ENCODE measurements at regions not wholly inside any gene's neighbourhood (a gene's known extent, or its start where the extent isn't known, plus 50 kb on each side); places are given as distances from the start of the nearest gene placed in this dataset.

DNA sequence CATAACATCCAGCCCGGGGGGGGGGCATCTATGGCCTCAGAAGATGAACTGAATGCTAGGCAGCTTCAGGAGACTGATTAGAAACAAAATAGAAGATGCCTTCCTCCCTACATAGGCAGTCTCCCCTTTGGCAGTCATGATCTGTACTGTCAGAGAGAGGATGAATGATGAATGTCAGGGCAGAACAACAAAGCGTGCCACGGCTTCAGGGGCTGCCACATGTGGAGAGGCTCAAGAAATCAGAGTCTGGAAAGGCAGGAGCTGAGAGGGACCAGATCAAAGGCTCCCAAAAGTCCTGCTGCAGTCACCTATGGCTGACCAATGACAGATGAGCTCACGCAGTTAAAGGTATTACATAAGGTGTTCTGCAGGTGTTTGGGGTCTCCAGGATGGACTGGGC lies 180.4 kb downstream of the UACA start (continued):
- TF ChIP-seq, protein P1, sequence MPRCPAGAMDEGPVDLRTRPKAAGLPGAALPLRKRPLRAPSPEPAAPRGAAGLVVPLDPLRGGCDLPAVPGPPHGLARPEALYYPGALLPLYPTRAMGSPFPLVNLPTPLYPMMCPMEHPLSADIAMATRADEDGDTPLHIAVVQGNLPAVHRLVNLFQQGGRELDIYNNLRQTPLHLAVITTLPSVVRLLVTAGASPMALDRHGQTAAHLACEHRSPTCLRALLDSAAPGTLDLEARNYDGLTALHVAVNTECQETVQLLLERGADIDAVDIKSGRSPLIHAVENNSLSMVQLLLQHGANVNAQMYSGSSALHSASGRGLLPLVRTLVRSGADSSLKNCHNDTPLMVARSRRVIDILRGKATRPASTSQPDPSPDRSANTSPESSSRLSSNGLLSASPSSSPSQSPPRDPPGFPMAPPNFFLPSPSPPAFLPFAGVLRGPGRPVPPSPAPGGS (IDR thresholded peaks at IDR 0.05; ENCODE audit: borderline replicate concordance, insufficient read depth, low read depth, low read length, poor library complexity, severe bottlenecking) = no peak

GRCh38 chr15:70582143-70582945 lies 181.0 kb downstream of the UACA start:
- Histone ChIP-seq H3K9me3 (replicated peaks; ENCODE audit: control insufficient read depth, insufficient read depth, low read length) (no peaks in the 10 kb centered on the region), H3K4me1 (ENCODE audit: control insufficient read depth, insufficient read depth, low read length) (no peaks in the 10 kb centered on the region), H3K9ac (ENCODE audit: control insufficient read depth, insufficient read depth, low read length) (no peak overlapping the region), H3K4me3 (no peak overlapping the region), H3K79me2 (ENCODE audit: control insufficient read depth, insufficient read depth, low read length) (no peaks in the 10 kb centered on the region), H3K27ac (ENCODE audit: control insufficient read depth, insufficient read depth) (no peak overlapping the region), H3K27me3 (replicated peaks in 1 of 2; ENCODE audit: control insufficient read depth in 2 of 2, insufficient read depth in 2 of 2, low read length in 1 of 2) (peaks cover 0 to 3% of the 10 kb centered on the region in 2 experiments; a peak in 2 of 4 replicates), H2AFZ (ENCODE audit: control insufficient read depth, low read depth, low read length) (no peak overlapping the region), H4K20me1 (ENCODE audit: control insufficient read depth, insufficient read depth) (no peaks in the 10 kb centered on the region), H3K4me2 (ENCODE audit: control insufficient read depth, insufficient read depth) (no peak overlapping the region), H3K36me3 (ENCODE audit: control insufficient read depth in 2 of 2, insufficient read depth in 2 of 2, low read length in 1 of 2) (no peaks in the 10 kb centered on the region)
- intact Hi-C loops (cut with micrococcal nuclease; ENCODE audit: unreplicated experiment) (no loop called here), in situ Hi-C loops (cut with MboI) (no loop called here)
- no TSS peak for BruUV-seq (replicated peaks)
- RAD21 ChIA-PET (ENCODE audit: unreplicated experiment) = no interaction called here
- 24% methylated on average over 5 of the region's 5 CpGs for WGBS (ENCODE audit: insufficient coverage, insufficient replicate concordance, low lambda C conversion rate, missing lambda C conversion rate)
- DNase-seq (ENCODE audit: low read depth, low spot score) (no peak), FAIRE-seq (no peak), ATAC-seq (no peak)
- CTCF ChIA-PET = interaction anchor here (1.2 kb wide), 1 partner anchor 14 kb away, joined by 3 read pairs; no protein-coding TSS in a partner anchor
- POLR2A ChIA-PET = interaction anchor here (0.6 kb wide), 1 partner anchor 55 kb away, joined by 7 read pairs; no protein-coding TSS in a partner anchor
- TF ChIP-seq CREB1 (IDR thresholded peaks at IDR 0.05; ENCODE audit: low read depth) (no peak), JUND (IDR thresholded peaks at IDR 0.05; ENCODE audit: low read depth, low read length) (no peak), ZNF622 (IDR thresholded peaks at IDR 0.05) (no peak), MYC (IDR thresholded peaks at IDR 0.05; ENCODE audit: insufficient read depth, insufficient read length, insufficient replicate concordance, low read length, severe bottlenecking) (no peak), FOS (IDR thresholded peaks at IDR 0.05; ENCODE audit: borderline replicate concordance, extremely low read depth, insufficient read length) (no peak), IKZF1 (conservative IDR thresholded peaks at IDR 0.05) (no peak), YY1 (IDR thresholded peaks at IDR 0.05; ENCODE audit: low read depth, low read length) (no peak), ZBTB33 (IDR thresholded peaks at IDR 0.05) (no peak), MYB (IDR thresholded peaks at IDR 0.05; ENCODE audit: borderline replicate concordance, low read depth, low read length) (no peak)
- TF ChIP-seq, protein P2, sequence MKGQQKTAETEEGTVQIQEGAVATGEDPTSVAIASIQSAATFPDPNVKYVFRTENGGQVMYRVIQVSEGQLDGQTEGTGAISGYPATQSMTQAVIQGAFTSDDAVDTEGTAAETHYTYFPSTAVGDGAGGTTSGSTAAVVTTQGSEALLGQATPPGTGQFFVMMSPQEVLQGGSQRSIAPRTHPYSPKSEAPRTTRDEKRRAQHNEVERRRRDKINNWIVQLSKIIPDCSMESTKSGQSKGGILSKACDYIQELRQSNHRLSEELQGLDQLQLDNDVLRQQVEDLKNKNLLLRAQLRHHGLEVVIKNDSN (IDR thresholded peaks at IDR 0.05; ENCODE audit: borderline replicate concordance, extremely low read length, insufficient read depth, low read depth, low read length) = no peak
- SMC1A ChIA-PET (ENCODE audit: uncharacterized antibody, unreplicated experiment) = no interaction called here
